SK-N-SH treated with all-trans-retinoic acid at 6 μM for 48 hours (cell line): ENCODE measurements at regions not wholly inside any gene's neighbourhood (a gene's known extent, or its start where the extent isn't known, plus 50 kb on each side); places are given as distances from the start of the nearest gene placed in this dataset.
"Not testable (repeated sequence)": the region's sequence is repeated elsewhere in the genome, so short reads cannot be mapped to it uniquely, and the experiment has no call there.

ENCODE experiments used
- ATAC-seq: fragments of 200-7000 bp; cut with Tn5 transposase; 3 replicates; pipeline ENCODE4 v1.9.1; 2020; ENCODE audit warnings: mild to moderate bottlenecking, moderate library complexity
- ARNTL ChIP-seq: fragments of 450-650 bp; formaldehyde crosslinking; IDR thresholded peaks from 2 replicates; pipeline ENCODE4 v1.5.0; 2020; ENCODE audit warnings: low read depth, mild to moderate bottlenecking, moderate library complexity, borderline replicate concordance
- CSDC2 ChIP-seq: fragments of 250-450 bp; sonication (Bioruptor Pico); IDR thresholded peaks from 2 replicates; pipeline ENCODE4 v1.5.0; 2020; ENCODE audit warnings: mild to moderate bottlenecking, moderate library complexity
- CSRNP3 ChIP-seq: fragments of 250-450 bp; sonication (Bioruptor Pico); IDR thresholded peaks from 2 replicates; pipeline ENCODE4 v1.5.1; 2021; ENCODE audit warnings: mild to moderate bottlenecking, moderate library complexity
- ESRRG ChIP-seq: fragments of 250-450 bp; sonication (Bioruptor Pico); IDR thresholded peaks from 2 replicates; pipeline ENCODE4 v1.6.1; 2021; ENCODE audit warnings: mild to moderate bottlenecking
- GLIS3 ChIP-seq: fragments of 250-450 bp; sonication (Bioruptor Pico); IDR thresholded peaks from 2 replicates; pipeline ENCODE4 v1.5.0; 2020; ENCODE audit warnings: mild to moderate bottlenecking, moderate library complexity
- OSR1 ChIP-seq: fragments of 250-450 bp; sonication (Bioruptor Pico); IDR thresholded peaks from 2 replicates; pipeline ENCODE4 v1.8.0; 2022; ENCODE audit warnings: moderate library complexity, mild to moderate bottlenecking, inconsistent platforms
- PATZ1 ChIP-seq: fragments of 250-450 bp; sonication (Bioruptor Pico); IDR thresholded peaks from 2 replicates; pipeline ENCODE4 v1.8.0; 2020; ENCODE audit warnings: mild to moderate bottlenecking, moderate library complexity, borderline replicate concordance
- PPARA ChIP-seq: fragments of 250-450 bp; sonication (Bioruptor Pico); IDR thresholded peaks from 2 replicates; pipeline ENCODE4 v1.5.0; 2020; ENCODE audit warnings: mild to moderate bottlenecking, borderline replicate concordance
- RARB ChIP-seq: fragments of 250-450 bp; sonication (Bioruptor Pico); IDR thresholded peaks from 2 replicates; pipeline ENCODE4 v1.8.0; 2021; ENCODE audit warnings: mild to moderate bottlenecking, moderate library complexity
- SNAI2 ChIP-seq: fragments of 250-450 bp; sonication (Bioruptor Pico); IDR thresholded peaks from 2 replicates; pipeline ENCODE4 v1.5.0; 2020; ENCODE audit warnings: mild to moderate bottlenecking, moderate library complexity
- TCF4 ChIP-seq: fragments of 250-450 bp; sonication (Bioruptor Pico); IDR thresholded peaks from 2 replicates; pipeline ENCODE4 v1.8.0; 2021; ENCODE audit warnings: mild to moderate bottlenecking, moderate library complexity, borderline replicate concordance
- TOX ChIP-seq: fragments of 250-450 bp; sonication (Bioruptor Pico); IDR thresholded peaks from 2 replicates; pipeline ENCODE4 v1.8.0; 2021; ENCODE audit warnings: mild to moderate bottlenecking, moderate library complexity, borderline replicate concordance
- ZC3H10 ChIP-seq: fragments of 250-450 bp; sonication (Bioruptor Pico); IDR thresholded peaks from 2 replicates; pipeline ENCODE4 v1.5.1; 2021; ENCODE audit warnings: mild to moderate bottlenecking, moderate library complexity
- ZFP3 ChIP-seq: fragments of 250-450 bp; sonication (Bioruptor Pico); IDR thresholded peaks from 2 replicates; pipeline ENCODE4 v1.5.0; 2020; ENCODE audit warnings: mild to moderate bottlenecking, moderate library complexity
- ZNF565 ChIP-seq: fragments of 450-650 bp; formaldehyde crosslinking; conservative IDR thresholded peaks from 2 replicates; pipeline ENCODE4 v1.5.0; 2020; ENCODE audit warnings: low read depth, mild to moderate bottlenecking, moderate library complexity
- ZNF70 ChIP-seq: fragments of 450-650 bp; formaldehyde crosslinking; IDR thresholded peaks from 2 replicates; pipeline ENCODE4 v1.5.0; 2020; ENCODE audit warnings: mild to moderate bottlenecking, moderate library complexity
- ZNF8 ChIP-seq: fragments of 450-650 bp; formaldehyde crosslinking; IDR thresholded peaks from 2 replicates; pipeline ENCODE4 v1.5.0; 2020; ENCODE audit warnings: mild to moderate bottlenecking, moderate library complexity
- TF ChIP-seq, protein P1 (sequence below): fragments of 250-450 bp; sonication (Bioruptor Pico); IDR thresholded peaks from 2 replicates; pipeline ENCODE4 v1.8.0; 2021; ENCODE audit warnings: low read depth, mild to moderate bottlenecking, moderate library complexity, borderline replicate concordance
- TF ChIP-seq, protein P2 (sequence below): fragments of 250-450 bp; sonication (Bioruptor Pico); IDR thresholded peaks from 2 replicates; pipeline ENCODE4 v1.5.1; 2020; ENCODE audit warnings: low read depth, mild to moderate bottlenecking, moderate library complexity

GRCh38 chr10:63042256-63042655 is 90.9 kb upstream of the NRBF2 start:
- no peak for ATAC-seq
- TF ChIP-seq SNAI2 (no peak), ARNTL (CRISPR knock-in tag) (no peak), ESRRG (CRISPR knock-in tag) (no peak), CSDC2 (CRISPR knock-in tag) (no peak), PPARA (CRISPR knock-in tag) (no peak), ZC3H10 (CRISPR knock-in tag) (no peak), TCF4 (CRISPR knock-in tag) (no peak)
- TF ChIP-seq, all 23 proteins: peak for 0

GRCh38 chr10:63033616-63034185 is 99.4 kb upstream of the NRBF2 start:
- ATAC-seq: not testable (repeated sequence)

DNA sequence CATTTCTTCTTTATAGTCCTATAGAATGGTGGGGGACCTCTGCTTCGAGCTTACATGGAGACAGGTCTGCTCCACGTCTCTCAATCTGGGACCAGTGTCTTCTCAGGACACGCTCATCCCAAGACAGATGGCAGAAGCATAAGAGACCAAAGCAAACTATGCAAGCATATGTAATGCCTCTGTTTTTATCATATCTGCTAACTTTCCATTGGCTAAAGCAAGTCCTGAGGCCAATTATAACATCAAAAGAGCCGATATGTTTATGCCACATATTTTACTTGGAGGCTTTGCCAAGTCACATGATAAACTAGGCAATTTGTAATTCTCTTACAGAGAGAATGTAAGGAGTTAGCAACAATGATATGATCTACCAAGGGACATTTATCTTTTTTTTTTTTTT is 102.6 kb upstream of the NRBF2 start:
- ATAC-seq: no peak
- TF ChIP-seq ZC3H10 (CRISPR knock-in tag) (no peak), TOX (CRISPR knock-in tag) (no peak), PATZ1 (no peak), RARB (CRISPR knock-in tag) (no peak), ZFP3 (CRISPR knock-in tag) (no peak), OSR1 (CRISPR knock-in tag) (no peak), CSDC2 (CRISPR knock-in tag) (no peak), CSRNP3 (no peak), SNAI2 (no peak), PPARA (CRISPR knock-in tag) (no peak), ZNF565 (CRISPR knock-in tag) (no peak), ARNTL (CRISPR knock-in tag) (no peak), GLIS3 (CRISPR knock-in tag) (no peak), TCF4 (CRISPR knock-in tag) (no peak), ESRRG (CRISPR knock-in tag) (no peak)
- TF ChIP-seq, protein P1, sequence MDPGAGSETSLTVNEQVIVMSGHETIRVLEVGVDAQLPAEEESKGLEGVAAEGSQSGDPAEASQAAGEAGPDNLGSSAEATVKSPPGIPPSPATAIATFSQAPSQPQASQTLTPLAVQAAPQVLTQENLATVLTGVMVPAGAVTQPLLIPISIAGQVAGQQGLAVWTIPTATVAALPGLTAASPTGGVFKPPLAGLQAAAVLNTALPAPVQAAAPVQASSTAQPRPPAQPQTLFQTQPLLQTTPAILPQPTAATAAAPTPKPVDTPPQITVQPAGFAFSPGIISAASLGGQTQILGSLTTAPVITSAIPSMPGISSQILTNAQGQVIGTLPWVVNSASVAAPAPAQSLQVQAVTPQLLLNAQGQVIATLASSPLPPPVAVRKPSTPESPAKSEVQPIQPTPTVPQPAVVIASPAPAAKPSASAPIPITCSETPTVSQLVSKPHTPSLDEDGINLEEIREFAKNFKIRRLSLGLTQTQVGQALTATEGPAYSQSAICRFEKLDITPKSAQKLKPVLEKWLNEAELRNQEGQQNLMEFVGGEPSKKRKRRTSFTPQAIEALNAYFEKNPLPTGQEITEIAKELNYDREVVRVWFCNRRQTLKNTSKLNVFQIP: no peak
- TF ChIP-seq, protein P2, sequence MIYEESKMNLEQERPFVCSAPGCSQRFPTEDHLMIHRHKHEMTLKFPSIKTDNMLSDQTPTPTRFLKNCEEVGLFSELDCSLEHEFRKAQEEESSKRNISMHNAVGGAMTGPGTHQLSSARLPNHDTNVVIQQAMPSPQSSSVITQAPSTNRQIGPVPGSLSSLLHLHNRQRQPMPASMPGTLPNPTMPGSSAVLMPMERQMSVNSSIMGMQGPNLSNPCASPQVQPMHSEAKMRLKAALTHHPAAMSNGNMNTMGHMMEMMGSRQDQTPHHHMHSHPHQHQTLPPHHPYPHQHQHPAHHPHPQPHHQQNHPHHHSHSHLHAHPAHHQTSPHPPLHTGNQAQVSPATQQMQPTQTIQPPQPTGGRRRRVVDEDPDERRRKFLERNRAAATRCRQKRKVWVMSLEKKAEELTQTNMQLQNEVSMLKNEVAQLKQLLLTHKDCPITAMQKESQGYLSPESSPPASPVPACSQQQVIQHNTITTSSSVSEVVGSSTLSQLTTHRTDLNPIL (CRISPR knock-in tag): no peak

DNA sequence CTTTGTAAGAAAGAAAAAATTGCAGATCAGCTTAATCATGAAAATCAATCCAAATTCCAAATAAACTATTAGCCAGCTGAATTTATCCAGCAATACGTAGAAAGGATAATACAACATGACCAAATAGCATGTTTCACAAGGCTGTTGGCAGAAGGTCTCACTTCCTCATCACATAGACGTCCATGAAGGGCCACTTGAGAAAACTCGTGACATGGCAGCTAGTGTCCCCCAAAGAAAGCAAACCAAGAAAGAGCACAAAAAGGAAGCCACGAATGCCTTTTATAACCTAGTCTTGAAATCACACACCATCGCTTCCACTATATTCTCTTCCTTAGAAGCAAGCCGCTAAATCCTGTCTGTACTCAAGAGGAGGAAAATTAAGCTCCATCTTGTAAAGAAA is 105.6 kb upstream of the NRBF2 start:
- ATAC-seq: no peak
- TF ChIP-seq RARB (CRISPR knock-in tag): no peak
- no peak for TF ChIP-seq ZNF70
- TF ChIP-seq SNAI2: no peak
- TF ChIP-seq CSRNP3: no peak
- no peak for TF ChIP-seq ZNF8
- no peak for TF ChIP-seq GLIS3 (CRISPR knock-in tag)
- TF ChIP-seq, protein P1: no peak
